Raji (cell line): ENCODE measurements at regions not wholly inside any gene's neighbourhood (a gene's known extent, or its start where the extent isn't known, plus 50 kb on each side); places are given as distances from the start of the nearest gene placed in this dataset.

Experiments
- POLR2A ChIP-seq: IDR thresholded peaks from 2 replicates; pipeline ENCODE4 v1.6.1; 2011; ENCODE audit warnings: low read depth, low read length, control low read depth; ENCODE audit not compliant: insufficient read depth

DNA sequence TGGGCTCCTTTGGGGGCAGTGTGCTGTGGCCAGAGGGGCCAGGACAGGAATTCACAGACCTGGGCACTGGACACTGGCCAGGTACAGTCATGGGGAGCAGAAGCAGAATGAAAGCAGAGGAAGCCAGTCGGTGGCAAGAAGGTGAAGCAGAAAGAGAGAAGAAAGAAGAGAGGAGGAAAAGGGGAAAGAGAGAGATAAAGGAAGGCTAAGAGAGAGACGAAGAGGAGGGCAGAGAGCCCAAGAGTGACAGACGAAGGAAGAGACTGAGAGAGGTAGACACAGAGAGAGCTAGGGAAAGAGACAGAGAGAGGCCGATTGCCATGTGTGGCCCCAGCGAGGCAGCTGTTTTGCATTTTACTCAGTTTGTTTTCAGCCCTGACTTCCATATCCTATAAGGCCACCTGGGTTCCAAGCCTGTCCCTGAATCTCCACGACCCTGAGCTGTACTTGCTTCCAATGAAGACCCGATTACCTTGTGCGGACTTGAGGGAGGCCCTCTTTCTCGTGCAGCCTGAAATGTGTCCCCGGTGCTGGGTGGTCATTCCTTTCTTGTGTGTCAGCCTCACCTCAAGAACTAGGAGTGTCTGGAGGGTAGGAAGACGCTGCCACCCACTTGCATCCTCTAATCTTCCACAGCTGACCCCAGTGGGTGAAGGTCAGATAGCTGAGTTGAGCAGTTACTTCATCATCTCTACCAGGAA lies 73.9 kb downstream of the LSM3 start:
- no peak for TF ChIP-seq POLR2A

GRCh38 chr3:14253022-14253706 lies 74.5 kb downstream of the LSM3 start:
- no peak for TF ChIP-seq POLR2A

- TF ChIP-seq POLR2A = no peak
These were observed 75.2 kb downstream of the LSM3 start for GRCh38 chr3:14253707-14254382.

DNA sequence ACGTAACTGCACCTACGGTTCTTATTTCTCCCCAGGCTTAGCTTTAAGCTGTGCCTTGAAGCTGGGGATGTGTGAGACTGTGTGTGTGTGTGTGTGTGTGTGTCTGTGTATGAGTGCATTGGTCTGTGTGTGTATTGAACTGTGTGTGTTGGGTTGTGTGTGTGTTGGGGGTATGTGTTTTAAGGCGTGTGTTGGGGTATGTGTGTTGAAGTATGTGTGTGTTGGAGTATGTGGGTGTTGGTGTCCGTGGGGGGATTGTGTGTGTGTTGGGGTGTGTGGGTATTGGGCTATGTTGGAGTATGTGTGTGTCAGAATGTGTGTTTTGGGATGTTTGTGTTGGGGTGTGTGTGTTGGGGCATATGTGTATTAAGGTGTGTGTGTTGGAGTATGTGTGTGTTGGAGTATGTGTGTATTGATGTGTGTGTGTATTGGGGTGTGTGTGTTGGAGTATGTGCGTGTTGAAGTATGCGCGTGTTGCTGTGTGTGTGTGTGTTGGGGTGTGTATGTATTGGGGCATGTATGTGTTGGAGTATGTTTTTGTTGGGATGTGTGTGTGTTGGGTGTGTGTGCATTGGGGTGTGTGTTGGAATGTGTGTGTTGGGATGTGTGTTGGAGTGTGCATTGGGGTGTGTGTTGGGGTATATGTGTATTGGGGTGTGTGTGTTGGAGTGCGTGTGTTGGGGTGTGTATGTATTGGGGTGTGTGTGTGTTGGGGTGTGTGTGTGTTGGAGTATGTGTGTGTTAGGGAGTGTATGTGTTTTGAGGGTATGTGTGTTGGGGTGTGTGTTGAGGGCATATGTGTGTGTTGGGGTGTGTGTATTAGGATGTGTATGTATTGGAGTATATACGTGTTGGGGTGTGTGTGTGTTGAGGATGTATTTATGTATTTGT lies 76.4 kb downstream of the LSM3 start:
- TF ChIP-seq POLR2A = no peak

GRCh38 chr3:14256046-14256445 lies 77.4 kb downstream of the LSM3 start:
- no peak for TF ChIP-seq POLR2A

DNA sequence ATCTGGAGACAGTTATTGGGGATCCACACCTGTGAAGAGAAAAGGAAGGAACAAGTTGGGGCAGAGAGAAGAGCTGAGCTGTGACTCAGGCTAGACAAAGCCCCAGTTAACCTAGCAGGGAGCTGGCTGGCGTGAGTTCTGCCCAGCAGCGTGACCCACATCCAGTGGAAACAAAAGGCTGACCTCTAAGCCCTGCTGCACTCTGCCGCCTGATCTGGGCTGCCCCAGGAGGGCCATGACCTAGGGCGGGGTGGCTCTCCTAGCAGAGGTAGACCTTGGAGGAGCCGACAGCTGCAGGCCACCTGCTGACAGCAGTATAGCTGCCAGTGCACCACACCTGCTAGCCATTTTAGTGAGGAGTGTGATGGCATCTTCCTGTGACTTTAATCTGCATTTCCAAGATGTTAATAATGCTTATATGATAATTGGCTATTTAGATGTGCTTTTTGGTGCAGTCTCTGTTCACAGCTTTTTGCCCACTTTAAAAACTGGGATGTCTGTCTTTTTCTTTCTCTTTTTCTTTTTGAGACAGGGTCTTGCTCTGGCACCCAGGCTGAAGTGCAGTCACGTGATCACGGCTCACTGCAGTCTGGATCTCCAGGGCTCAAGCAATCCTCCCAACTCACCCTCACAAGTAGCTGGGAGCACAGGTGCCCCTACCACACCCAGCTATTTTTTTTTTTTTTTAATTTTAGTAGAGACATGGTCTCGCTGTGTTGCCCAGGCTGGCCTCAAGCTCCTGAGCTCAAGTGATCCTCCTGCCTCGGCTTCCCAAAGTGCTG lies 78.1 kb downstream of the LSM3 start:
- no peak for TF ChIP-seq POLR2A

- no peak for TF ChIP-seq POLR2A
These were observed 80.6 kb downstream of the LSM3 start for GRCh38 chr3:14258906-14259904.

GRCh38 chr3:14260463-14260862 lies 81.8 kb downstream of the LSM3 start:
- TF ChIP-seq POLR2A = no peak

DNA sequence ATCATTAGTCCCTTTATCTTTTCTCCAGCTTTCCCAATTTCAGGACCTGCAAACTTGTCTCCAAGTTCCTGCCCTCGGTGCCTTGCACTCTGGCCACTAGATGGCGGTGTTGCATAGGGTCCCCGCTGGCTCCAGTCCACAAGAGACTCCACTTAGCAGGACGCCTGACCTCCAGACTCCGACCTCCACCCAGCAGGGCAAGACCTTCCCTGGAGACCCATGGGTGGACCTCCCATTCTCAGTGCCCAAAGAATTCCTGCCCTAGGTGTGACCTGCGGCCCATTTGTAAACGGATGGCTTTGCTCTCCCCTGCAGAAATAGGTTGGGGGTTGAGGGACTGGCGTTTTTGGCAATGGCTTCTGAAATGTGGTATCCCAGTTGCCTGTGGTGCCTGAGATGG lies 82.6 kb downstream of the LSM3 start:
- no peak for TF ChIP-seq POLR2A

DNA sequence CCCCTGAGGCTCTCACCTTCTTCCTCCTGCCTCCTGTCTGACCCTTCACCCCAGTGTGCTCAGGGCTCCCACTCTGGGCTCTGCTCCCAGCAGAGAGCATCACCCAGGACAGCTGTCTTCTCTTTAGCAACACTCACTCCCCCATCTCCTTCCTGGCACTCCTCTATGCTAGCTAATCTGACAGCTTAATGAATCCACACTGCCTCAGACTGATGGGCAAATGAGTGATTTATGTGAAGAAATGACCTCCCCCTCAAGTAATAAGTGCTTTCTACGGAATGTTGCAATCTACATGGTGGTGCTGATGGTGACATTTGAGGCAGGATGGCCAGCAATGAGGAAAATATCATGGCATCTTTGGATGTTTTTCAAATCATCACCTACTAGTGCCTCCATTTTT lies 83.6 kb downstream of the LSM3 start:
- no peak for TF ChIP-seq POLR2A

GRCh38 chr3:14262867-14263266 lies 84.2 kb downstream of the LSM3 start:
- no peak for TF ChIP-seq POLR2A

GRCh38 chr3:14263317-14264005 lies 84.8 kb downstream of the LSM3 start:
- TF ChIP-seq POLR2A = no peak

DNA sequence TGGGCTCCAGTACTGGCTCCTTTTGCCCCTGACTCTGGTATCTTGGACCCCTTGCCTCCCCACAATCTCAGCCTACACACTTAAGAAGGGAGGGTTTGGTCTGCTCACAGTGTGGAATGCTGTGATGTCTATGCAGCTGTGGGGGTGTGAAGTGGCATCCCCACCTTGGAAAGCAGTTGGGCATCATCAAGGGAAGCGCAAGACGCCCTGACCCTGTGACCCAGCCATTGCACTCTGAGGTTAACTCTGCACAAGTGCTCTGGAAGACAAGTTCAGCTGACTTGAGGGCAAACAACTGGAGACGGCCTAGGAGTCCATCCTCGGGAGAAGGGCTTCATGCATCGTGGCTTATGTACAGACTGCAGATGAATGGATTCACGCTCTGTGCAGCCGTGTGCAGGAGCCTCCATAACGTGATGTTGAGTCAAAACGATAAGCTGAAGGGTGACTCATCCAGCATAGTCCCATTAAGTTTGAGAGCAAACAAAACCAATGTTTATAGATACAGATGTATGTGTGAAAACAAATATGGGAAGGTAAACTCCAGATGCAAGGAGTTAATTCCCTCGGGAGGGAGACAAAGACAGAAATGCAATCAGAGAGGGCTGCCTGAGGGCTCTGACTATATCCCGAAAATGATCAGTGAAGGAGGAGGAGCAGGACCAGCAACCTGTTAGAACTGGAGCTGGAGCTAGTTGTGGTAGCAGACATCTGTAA lies 86.8 kb downstream of the LSM3 start:
- TF ChIP-seq POLR2A = no peak
